Frontal cortex (tissue), 3 donors: ENCODE measurements at regions not wholly inside any gene's neighbourhood (a gene's known extent, or its start where the extent isn't known, plus 50 kb on each side); places are given as distances from the start of the nearest gene placed in this dataset.

ENCODE experiments used
- DNase-seq, 2 donors: peaks; one replicate each; pipeline ENCODE4 v3.0.0; 2012; ENCODE audit warnings: low spot score in 2 of 2
- FAIRE-seq: peaks from 2 replicates; lab custom pipeline; 2012; peaks lifted over from hg19 to GRCh38; lab: Jason Lieb, UNC
- donor health status: control.
- donor health status: control.
- donor health status: control.

DNA sequence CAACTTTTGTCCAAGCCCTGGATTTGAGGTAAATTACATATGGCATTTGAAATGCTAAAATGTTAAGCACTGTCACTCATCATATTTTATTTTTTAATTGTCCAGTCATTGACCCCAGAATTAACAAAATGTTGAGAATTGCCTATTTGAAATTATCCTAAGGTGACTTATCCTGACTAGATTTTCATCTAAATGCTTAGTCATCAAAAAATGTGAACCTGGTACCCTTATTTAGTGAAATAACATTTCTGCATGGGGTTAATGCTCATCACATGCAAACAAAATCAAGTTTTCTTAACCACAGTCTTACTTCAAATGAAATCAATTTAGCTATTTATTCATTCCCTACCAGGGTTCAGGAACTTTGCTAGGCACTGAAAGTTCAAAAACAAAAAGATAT lies 232.0 kb upstream of the DCN start:
- DNase-seq, result no peak
- no peak for FAIRE-seq

DNA sequence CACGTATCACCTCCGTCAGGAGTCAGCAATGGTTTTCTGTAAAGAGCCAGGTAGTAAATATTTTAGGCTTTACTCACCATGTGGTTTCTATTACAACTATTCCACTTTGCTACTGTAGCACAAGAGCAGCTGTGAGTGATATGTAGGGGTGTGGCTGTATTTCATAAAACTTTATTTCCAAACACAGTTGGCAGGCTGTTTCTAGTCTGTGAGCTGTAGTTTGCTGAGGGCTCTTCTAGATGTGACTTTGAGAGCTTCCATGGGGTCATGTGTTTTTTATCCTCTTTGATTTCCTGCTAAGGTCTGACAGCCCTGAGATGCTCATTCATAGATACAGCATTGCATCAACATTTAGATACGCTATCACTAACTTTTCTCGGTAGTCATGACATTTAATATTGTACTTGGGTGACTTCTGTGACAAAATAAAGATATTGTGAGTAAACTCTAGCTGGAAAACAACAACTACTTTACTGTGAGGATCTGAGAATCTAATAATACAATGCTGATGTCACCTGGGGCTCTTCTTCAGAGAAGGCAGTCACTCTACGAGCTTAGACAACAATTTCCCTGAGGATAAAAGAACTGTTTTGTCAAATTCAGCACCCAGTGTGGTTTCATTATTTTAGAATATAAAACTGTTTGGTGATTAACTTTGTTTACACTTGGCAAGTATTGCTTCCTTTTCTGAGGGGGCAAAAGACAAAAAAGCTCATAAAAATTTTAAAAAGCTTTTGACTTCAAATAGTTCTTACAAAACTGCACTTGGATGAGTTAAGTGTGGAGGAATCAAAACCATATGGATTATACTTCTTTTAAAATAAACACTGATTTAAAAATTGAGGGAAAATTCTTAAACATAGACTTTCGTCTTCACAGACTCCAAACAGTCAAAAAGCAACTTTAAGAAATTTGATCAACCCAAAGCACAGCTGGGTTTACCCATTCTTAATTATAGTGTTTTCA lies 231.2 kb upstream of the DCN start:
- DNase-seq, result no peak
- no peak for FAIRE-seq

DNA sequence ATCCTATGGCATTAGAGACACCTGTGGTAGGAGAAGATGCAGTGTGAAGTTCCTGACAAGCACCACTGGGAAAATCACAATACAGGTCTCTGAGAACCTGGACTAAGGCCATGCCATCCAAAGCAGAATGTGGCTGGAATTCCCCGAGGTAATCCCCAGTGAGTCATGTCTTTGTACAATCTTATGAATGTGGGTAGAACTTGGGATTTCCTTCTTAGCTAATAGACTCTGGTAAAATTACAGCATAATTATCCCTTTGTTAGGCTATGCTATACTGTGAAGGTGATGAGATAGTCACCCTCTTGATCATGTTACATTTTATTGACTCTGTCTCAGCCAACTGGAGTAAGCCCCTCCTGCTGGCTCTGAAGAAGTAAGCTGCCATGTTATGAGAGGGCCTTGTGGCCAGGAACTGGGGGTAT lies 224.3 kb upstream of the DCN start:
- no peak for DNase-seq

DNA sequence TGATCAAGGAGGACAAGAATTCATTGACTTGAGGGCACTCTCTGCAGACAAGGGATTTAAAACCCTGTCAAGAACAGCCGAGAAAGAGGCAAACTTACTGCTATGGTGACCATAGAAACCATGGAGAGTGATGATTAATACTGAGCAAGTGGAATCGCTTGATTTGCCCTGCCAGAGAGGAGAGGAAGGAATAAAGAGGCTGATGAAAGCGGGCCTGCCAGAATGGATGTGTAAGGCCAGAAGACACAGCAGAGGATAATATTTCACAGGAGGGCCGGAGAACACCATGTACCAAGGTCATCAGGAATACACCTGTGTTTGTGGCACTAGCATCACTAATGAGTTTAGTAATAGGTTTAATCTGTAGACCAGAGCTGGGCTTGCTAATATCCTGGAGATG lies 221.8 kb upstream of the DCN start:
- no peak for FAIRE-seq

More for the DNA sequence above, 224.3 kb upstream of the DCN start:
- no peak for FAIRE-seq

DNA sequence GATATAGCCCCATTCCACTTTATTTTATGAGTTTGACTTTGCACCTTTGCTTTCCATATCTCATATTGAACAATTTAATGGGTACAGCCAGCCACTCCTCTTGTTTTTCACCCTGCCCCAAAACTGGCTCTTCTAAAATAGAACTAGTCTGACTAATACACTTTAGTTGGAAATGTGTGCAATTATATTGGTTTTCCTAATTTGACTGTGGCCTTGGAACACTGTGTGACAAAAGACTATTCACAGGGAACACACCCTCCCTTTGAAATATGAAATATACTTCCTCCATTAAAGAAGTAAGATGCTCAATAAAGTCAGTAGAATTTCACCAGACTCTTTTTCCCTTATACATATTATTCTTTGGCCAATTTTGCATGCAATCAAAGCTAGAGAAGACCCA lies 218.6 kb upstream of the DCN start:
- FAIRE-seq (no peak), DNase-seq (no peak)

More for the DNA sequence above, 221.8 kb upstream of the DCN start:
- DNase-seq, result no peak

DNA sequence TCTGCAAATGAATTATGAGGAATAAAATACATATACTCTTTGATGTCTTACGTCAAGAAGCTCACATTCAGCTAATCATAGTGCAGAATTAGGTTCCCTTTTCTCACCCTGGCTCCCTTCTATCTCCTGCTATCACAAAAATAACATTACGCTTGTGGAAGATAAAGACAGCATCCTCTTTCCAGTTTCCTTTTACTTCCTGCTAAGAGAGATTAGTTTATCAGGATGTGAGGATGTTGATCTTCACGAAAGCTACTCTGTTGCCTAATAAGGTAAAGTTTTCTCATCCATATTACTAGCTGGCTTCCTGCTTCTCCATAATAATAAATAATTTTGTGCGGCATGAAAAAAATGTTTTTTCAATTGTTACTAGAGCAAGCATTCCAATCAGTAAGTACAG lies 217.7 kb upstream of the DCN start:
- FAIRE-seq (no peak), DNase-seq (no peak)

DNA sequence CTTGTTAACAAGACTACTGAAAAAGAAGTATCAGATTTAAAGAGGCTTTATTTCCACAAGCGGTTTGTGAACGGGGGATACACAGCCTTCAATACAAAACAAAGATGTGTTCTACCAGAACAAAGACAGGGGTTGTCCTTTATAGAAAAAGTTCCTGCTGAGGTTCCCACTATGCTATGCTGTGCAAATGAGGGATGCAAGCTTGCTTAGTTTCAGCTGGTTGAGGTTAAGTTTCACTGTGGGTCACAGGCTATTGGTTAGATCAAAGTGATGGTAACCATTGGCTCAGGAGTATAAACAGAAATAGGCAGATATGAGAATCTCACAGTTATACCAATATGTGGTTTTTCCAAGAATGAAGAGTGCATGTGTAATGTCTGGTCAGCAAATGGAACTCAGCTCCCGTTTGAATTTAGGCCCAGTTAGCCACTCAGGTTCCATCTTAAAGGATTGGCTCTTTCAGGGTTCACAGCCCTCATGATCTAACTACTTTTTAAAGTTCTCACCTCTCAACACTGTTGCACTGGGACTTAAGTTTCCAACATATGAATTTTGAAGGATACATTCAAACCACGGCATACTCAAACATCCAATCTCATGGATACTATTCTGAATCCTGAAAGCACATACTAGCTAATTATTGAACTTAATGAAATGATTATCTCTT lies 215.4 kb upstream of the DCN start:
- no peak for FAIRE-seq

DNA sequence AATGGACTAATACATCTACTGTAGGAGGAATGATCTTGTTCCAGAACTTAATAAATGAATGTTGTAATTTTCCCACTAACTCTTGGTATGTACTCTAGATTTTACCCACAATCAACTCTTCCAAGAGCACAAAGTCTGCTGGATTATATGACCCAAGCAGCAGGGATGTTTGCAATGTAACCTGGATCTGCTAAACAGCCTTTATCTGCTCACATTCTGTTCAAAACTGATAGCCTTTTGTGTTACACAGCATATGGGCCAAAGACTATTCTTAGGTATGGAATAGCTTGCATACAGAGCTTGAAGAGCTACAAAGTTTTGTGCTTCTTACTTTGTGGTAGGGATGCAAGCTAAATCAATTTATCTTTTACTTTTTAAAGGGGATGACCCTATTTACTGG lies 213.7 kb upstream of the DCN start:
- FAIRE-seq (no peak), DNase-seq (no peak)

More for the DNA sequence above, 215.4 kb upstream of the DCN start:
- DNase-seq, result no peak

DNA sequence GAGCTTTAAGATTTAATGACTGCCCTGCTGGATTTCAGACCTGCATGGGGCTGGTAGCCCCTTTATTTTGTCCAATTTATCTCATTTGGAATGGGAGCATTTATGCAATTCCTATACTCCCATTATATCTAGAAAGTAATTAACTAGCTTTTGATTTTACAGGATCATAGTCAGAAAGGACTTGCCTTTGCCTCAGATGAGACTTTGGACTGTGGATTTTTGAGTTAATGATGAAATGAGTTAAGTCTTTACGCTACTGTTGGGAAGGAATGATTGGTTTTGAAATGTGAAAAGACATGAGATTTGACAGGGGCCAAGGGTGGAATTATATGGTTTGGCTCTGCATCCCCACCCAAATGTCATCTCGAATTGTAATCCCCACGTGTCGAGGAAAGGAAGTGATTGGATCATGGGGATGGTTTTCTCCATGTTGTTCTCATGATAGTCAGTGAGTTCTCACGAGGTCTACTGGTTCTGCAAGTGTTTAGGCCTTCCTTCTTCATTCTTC lies 213.1 kb upstream of the DCN start:
- no peak for DNase-seq
- FAIRE-seq, result no peak

DNA sequence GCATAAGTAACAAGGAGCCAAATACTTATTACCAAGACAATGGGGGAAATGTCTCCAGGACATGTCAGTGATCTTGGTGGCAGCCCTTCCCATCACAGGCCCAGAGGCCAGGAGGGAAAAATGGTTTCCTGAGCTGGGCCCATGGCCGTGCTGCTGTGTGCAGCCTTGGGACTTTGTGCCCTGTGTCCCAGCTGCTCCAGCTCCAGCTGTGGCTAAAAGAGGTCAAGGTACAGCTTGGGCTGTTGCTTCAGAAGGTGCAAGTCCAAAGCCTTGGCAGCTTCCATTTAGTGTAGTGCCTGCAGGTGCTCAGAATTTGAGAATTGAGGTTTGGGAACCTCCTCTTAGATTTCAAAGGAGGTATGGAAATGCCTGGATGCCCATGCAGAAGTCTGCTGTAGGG lies 212.3 kb upstream of the DCN start:
- DNase-seq, result no peak
- FAIRE-seq, result no peak

DNA sequence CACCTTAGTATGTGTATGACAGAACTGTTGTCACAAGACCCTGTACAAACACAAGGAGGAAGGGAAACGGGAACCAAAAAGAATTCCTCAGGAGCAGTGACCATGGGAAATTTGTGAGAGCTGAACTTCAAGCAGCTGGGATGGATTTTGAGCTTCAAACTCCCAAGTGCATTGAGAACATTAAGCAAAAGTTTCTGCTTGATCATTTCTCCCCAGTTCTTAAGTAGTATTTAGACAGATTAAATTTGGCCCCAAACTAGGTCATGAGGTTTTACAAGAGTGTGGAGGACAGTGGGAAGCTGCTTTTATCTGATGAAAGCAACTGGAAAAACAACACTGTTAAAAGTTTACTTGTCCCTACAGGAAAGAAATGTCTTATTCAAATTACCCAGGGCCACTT lies 206.0 kb upstream of the DCN start:
- no peak for DNase-seq
- no peak for FAIRE-seq

DNA sequence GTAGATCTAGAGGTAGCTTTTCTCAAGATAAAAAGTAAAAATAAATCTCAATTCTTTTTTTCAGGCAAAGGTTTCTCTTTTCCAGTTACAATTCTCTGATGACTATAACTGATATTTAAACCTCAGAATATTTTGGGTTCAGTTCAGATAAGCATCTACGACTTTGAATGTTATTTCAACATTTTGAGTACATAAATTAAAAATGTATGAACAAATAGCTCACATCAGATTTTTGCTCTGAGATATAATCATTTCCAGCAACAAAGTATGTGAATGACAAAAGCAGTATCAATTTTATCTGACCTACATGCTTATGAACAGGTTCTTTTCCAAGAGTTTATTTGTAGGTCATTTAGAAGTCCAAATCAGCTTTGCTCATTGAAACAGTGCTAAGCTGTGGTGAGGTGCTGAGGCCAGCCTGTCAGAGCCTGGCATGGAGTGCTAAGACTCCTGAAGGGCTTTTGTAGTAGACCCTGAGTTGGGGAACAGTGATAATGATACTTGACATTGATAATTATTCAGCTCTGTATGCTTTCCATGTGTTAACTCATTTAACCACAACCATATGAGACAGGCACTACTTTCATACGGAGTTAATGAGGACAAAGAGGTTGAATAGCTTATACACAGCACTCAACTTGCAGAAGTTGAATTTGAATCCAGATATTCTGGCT lies 205.0 kb upstream of the DCN start:
- DNase-seq, result no peak
- FAIRE-seq, result no peak

DNA sequence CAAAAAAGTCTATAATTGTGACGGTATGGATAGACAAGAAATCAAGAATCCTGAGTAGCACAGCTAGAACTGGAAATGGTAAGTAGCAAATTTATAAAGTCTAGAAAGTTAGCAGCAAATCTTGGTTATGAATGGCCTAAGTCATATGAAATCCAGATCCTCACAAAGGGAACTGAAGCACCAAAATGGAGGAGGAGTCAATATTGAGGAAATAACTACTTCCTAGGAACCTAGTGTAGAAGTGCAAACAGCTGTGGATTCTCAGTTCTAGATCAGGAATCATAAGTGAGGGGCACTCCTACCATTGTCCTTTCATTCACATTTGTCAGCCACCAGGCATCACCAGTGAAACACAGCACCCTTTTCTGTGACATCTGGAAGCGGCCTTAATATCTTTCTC lies 202.2 kb upstream of the DCN start:
- FAIRE-seq, result no peak

DNA sequence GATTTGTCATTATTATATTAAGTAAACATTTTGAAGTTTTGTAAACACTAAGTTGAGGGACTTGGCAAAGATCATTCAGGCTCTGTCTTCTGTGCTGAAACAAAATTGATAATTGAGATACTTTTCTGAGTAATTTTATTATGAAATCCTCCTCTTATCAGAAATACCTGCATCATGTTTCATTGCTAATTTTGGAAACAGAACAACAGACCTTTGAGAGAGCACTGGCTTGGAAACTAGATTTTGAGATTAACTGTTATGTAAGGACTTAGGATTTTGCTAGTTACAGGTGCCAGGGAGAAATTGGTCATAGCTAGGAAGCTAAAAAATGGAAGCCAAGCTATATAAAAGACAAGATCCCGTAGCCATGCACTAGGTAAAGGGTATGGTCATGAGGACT lies 201.7 kb upstream of the DCN start:
- FAIRE-seq, result no peak
- DNase-seq, result no peak

More for the DNA sequence above, 202.2 kb upstream of the DCN start:
- no peak for DNase-seq

DNA sequence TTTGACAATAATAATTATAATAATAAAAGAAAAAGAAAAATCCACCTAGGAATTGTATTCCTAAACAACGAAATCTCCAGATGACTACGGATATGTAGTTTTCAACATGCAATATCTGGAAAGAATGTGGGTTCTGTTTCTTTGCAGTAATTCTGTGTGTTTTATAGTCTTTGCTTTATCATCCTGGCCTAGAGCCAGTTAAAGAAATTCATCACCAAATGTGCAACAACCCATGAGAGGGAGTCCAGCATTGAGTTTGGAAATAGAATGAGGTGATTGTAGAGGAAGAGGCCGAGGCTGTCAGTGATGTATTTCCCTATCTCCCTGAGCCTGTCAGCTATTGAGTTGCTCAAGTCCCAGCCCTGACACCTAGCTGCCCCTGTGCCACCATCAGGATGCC lies 200.5 kb upstream of the DCN start:
- DNase-seq, result no peak
- no peak for FAIRE-seq

DNA sequence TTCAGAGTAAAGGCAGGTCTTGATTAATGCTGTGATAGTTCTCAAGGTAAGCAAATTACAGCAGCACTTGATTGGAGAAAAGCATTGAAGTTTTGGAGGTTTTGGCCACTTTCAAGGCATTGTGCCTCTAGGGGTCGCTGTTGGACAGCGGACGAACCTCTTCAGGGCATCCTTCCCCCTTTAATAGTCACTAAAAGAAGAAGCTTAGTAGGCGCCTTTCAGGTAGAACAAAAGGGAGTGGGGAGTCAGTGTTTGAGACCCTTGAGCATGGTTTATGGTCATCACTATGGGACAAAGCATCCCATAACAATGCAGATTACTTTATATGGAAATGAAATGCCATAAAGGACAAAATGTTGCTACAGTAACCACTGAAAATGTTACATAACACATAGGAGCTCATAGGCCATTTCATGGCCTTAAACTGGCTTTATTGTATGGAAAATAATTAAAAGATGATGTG lies 199.5 kb upstream of the DCN start:
- FAIRE-seq, result no peak
- DNase-seq, result peak in 1 of 2 donors; percentile 5

DNA sequence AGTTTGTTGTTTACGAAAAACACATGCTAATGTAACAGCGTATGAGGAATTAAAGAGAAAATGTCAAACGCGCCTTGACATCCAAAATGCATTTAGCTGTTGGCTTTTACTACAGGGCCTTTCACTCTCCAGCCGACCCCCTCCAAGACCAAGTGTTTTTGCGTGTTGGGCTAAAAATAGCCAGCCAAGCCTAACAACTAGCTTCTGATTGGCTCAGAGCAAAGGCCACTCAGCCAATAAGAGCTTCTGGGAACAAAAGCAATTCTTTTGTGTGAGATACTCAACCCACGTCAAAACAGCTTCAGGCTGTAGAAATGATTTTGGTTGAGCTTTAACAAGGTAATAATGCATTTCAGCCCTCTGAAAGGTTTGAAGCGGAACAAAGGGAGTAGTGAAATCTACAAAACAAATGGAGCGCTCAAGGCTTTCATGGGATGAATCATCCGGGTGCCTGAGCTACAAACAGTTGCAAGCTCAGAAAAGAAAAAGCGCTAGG lies 198.7 kb upstream of the DCN start:
- DNase-seq (peak; percentile 39 to 44), FAIRE-seq (peak; percentile 70)

DNA sequence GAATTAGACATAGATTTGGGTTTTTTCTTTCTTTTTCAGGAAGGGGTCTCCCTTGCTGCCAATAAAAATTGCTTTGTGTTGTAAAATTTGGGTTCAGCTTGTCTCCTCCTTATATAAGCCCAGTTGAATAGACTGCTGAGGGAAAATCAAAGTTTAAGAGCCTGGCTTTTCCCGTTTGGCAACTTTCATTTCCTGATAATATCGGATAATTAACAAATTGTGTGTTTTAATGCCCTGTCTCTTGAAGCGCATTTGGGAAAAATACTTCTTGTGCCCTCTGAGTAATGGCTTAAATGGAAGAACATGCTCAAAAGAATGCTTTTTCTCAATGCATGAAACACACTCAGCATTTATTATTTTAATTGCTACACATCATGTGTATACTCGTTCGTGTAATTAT lies 198.0 kb upstream of the DCN start:
- FAIRE-seq (no peak), DNase-seq (no peak)

DNA sequence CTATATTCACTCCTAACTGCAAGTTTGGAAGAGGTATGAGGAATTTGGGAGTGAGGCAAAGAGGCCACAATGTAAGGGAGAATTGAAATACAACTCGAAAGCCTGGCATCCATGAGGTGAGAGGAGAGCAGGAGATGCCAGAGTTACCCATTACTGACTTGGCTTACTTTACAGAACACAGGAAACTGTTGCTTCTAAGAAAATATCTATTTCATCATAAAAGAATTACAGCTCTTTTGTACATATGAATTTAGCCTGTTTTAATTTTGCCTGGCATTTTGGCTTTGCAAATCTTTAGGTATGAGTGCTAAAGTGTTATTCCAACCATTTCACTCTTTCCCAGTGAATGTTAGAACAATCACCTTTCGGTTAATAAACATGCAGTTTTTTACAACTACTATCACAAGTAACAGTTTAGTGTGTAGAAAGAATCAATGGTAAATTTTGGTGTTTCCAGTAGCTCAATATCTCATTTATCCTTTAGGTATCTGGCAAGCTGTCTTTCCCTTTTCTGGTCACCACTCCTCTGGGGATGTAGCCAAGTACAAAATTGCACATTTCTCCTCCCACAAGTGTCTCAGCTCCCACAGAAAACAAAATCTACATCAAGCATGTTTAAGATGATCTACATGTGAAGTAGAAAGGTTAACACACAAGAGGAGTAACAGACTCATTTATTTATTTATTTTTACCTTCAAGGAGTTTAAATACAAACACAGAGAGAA lies 196.6 kb upstream of the DCN start:
- FAIRE-seq, result no peak

DNA sequence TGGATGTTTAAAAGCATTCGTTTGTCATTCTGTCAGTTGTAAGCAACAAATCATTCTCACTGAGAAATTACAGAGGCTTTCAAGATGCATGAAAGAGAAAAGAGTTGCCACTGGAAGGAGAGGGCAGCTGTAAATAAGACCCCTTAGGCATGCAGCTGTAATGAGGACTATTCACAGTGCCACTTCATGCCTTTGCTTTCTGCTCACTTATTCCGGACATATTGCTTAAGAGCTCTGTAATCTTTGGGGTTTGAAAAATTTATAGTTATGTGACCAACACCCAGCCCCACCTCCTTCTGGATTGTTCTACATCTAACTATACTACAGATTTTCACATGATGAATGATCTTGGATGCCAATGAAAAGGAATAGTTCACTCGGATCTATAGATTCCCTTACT lies 194.8 kb upstream of the DCN start:
- no peak for FAIRE-seq
- no peak for DNase-seq

More for the DNA sequence above, 196.6 kb upstream of the DCN start:
- no peak for DNase-seq
